ENCODE measurements at regions not wholly inside any gene's neighbourhood (a gene's known extent, or its start where the extent isn't known, plus 50 kb on each side); places are given as distances from the start of the nearest gene placed in this dataset.

DNA sequence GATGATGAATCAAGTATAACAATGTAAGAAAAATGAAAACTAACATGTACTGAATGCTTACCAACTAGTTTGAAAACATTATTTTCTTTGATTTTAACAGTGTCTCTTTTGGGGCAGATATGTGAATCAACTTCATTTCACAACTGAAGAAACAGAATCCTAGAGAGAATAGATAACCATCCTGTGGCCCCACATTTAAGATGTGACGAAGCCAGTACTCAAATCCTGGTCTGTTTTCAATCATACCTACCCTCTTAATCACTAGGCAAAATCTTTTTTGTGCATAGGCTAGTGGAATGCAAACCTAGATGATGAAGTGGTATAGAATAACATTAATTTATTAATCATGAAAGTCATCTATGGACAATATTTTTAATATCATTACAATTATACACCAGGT is 371.6 kb upstream of the EPHA7 start:
- no peaks in the 10 kb centered on the region for H3K27me3 ChIP-seq
- no peak overlapping the region for H3K4me3 ChIP-seq
- no peak overlapping the region for H3K27ac ChIP-seq
- intact Hi-C loops (cut with DNase I; ENCODE audit: low total_unique reads) = no loop called here
- TF ChIP-seq, protein P1, sequence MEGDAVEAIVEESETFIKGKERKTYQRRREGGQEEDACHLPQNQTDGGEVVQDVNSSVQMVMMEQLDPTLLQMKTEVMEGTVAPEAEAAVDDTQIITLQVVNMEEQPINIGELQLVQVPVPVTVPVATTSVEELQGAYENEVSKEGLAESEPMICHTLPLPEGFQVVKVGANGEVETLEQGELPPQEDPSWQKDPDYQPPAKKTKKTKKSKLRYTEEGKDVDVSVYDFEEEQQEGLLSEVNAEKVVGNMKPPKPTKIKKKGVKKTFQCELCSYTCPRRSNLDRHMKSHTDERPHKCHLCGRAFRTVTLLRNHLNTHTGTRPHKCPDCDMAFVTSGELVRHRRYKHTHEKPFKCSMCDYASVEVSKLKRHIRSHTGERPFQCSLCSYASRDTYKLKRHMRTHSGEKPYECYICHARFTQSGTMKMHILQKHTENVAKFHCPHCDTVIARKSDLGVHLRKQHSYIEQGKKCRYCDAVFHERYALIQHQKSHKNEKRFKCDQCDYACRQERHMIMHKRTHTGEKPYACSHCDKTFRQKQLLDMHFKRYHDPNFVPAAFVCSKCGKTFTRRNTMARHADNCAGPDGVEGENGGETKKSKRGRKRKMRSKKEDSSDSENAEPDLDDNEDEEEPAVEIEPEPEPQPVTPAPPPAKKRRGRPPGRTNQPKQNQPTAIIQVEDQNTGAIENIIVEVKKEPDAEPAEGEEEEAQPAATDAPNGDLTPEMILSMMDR (IDR thresholded peaks at IDR 0.05) = no peak
- no peak for TF ChIP-seq POLR2A (IDR thresholded peaks at IDR 0.05)
- no peaks in the 10 kb centered on the region for H3K36me3 ChIP-seq
- no peaks in the 10 kb centered on the region for H3K4me1 ChIP-seq
- H3K9me3 ChIP-seq = no peaks in the 10 kb centered on the region
- no peak for DNase-seq

DNA sequence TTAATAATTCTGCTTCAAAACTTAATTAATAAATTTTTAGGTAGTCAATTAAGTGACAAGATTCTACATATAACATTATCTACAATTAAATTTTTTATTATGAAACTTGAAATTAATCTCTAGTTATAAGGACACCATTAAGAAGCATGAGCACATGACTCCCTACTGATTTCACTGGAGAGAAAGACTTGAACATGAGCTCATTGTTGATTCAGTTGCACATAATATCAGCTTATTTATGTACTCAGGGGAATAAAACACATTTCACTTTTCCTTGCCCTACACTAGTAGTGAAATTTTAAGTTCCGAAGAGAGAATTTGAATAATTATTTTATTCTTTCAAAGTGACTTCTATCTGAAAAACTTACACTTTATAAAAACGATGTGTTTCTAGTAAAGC is 370.2 kb upstream of the EPHA7 start:
- no peak overlapping the region for H3K4me3 ChIP-seq
- no peaks in the 10 kb centered on the region for H3K36me3 ChIP-seq
- TF ChIP-seq, protein P1 (IDR thresholded peaks at IDR 0.05) = no peak
- no peak for TF ChIP-seq POLR2A (IDR thresholded peaks at IDR 0.05)
- DNase-seq = no peak
- intact Hi-C loops (cut with DNase I; ENCODE audit: low total_unique reads) = no loop called here
- H3K27me3 ChIP-seq = no peaks in the 10 kb centered on the region
- H3K4me1 ChIP-seq = no peaks in the 10 kb centered on the region
- no peak overlapping the region for H3K27ac ChIP-seq
- no peaks in the 10 kb centered on the region for H3K9me3 ChIP-seq

DNA sequence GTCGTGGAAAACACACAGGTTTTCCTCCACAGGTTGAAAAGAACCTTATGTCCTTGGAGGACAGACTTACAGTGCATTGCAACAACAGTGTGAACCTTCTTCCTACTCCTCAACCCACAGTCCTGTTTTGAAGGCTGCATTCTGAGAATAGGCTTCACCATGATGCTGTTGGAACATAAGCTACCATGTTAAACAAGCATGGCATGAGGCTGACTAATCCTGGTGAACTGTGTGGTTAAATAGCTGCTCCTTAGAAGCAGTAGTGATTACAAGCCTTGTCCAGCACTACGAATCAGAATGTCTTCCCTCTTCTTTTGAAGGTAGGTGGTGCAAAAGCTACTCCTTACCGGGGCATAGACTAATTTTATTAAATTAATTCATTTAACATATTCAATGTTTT is 368.5 kb upstream of the EPHA7 start:
- H3K4me1 ChIP-seq = no peaks in the 10 kb centered on the region
- no peaks in the 10 kb centered on the region for H3K36me3 ChIP-seq
- no peaks in the 10 kb centered on the region for H3K9me3 ChIP-seq
- H3K4me3 ChIP-seq = no peak overlapping the region
- no peak overlapping the region for H3K27ac ChIP-seq
- H3K27me3 ChIP-seq = no peaks in the 10 kb centered on the region
- no peak for TF ChIP-seq POLR2A (IDR thresholded peaks at IDR 0.05)
- TF ChIP-seq, protein P1 (IDR thresholded peaks at IDR 0.05) = no peak
- DNase-seq = no peak
- intact Hi-C loops (cut with DNase I; ENCODE audit: low total_unique reads) = no loop called here

DNA sequence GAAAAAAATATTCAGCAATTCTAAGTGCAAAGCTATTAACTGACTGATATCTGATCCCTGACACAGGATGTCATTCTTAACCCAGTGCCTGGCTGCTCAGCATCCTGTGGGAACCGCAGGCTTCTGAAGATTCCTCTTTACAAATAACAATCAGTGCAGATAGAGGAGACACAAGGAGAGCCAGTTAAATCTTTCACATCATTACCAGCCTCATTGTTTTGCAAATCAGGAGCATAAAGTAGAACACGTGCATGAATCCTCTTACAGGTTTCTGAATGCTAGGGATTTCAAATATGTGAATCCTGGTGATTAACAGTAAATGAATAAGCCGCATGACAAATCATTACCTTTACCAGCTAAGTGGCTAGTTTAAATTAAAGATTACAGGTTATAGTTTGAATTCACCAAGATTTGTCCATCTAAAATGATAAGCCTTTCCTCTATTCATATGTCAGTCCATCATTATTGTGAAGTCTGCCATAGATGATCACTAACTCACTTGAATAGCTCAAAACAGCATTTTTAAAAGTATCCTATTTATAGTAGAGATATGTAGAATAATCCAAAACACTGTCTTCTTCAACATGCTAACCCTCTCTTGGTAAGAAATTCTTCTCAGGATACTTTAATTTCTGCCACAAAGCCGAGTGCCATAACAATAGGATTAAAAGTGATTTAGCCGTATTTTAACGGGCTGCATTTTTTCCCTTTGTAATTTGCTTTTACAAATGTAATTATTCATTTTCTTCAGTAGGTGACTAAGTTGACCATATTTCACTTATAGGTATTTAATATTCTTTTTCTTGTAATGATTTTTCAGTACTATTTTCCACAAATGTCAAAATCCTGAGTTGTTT is 367.3 kb upstream of the EPHA7 start:
- H3K4me3 ChIP-seq = no peak overlapping the region
- H3K4me1 ChIP-seq = no peaks in the 10 kb centered on the region
- TF ChIP-seq POLR2A (IDR thresholded peaks at IDR 0.05) = no peak
- TF ChIP-seq, protein P1 (IDR thresholded peaks at IDR 0.05) = no peak
- DNase-seq = no peak
- no peaks in the 10 kb centered on the region for H3K9me3 ChIP-seq
- H3K27ac ChIP-seq = no peak overlapping the region
- intact Hi-C loops (cut with DNase I; ENCODE audit: low total_unique reads) = no loop called here
- no peaks in the 10 kb centered on the region for H3K36me3 ChIP-seq
- no peaks in the 10 kb centered on the region for H3K27me3 ChIP-seq

DNA sequence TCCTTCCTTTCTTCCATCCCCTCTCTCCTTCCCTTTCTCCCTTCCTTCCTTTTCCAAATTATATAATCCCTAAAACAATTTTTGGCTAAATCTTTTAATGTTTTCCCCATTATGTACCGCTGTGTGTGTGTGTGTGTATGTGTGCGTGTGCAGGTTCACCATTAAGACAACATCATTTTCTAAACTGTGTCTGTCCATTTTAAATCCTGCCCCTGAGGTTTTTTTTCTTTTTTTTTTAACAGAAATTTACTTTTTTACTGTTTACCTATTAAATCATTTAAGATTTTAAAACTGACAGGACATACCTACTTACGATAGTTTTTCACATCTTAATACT is 366.3 kb upstream of the EPHA7 start:
- TF ChIP-seq, protein P1 (IDR thresholded peaks at IDR 0.05) = no peak
- TF ChIP-seq POLR2A (IDR thresholded peaks at IDR 0.05) = no peak

More for the DNA sequence above, 366.3 kb upstream of the EPHA7 start:
- Histone ChIP-seq H3K27ac (peak overlapping the region in 1 of 2 donors; percentile 33), H3K4me1 (no peaks in the 10 kb centered on the region), H3K4me3 (peak overlapping the region; percentile 21 to 23), H3K9me3 (no peaks in the 10 kb centered on the region), H3K36me3 (no peaks in the 10 kb centered on the region), H3K27me3 (no peaks in the 10 kb centered on the region)
- no peak for DNase-seq
- intact Hi-C loops (cut with DNase I; ENCODE audit: low total_unique reads) = no loop called here
